ENCODE measurements at regions not wholly inside any gene's neighbourhood (a gene's known extent, or its start where the extent isn't known, plus 50 kb on each side); places are given as distances from the start of the nearest gene placed in this dataset.

DNA sequence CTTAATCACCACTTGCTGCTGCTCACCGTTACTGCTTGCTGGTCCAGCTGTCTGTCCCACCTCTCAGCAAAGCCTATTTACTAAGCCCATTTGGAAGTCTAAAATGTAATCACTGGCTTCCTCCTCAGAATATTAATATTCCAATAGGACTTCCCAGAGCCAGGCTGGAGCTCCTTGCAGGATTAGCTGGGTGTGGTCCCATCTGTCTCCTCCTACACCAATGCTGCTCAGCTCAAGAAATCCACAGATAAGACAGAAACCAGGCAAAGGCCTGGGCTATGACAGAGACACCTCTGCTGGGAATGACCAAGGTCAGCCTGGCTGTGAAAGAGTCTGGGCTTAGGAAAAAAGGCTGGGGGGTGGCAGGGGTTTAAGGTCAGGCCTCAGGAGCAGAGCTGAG, 317.8 kb downstream of the BUD13 start:
- H3K36me3 ChIP-seq (ENCODE audit: control insufficient read depth in 1 of 2, insufficient read depth in 2 of 2, low read length in 2 of 2): no peaks in the 10 kb centered on the region
- no peaks in the 10 kb centered on the region for H3K79me2 ChIP-seq (ENCODE audit: control insufficient read depth, insufficient read depth, low read length, poor library complexity)
- no peak overlapping the region for H3K4me2 ChIP-seq (ENCODE audit: low read length)
- H2BK5ac ChIP-seq (ENCODE audit: low read depth, low read length, poor library complexity): no peak overlapping the region
- H2AFZ ChIP-seq (ENCODE audit: insufficient read depth, low read length, poor library complexity): no peak overlapping the region
- H3K27ac ChIP-seq (ENCODE audit: low read depth, low read length): no peak overlapping the region
- no peak overlapping the region for H2AK5ac ChIP-seq (ENCODE audit: low read length)
- H3K9me3 ChIP-seq (ENCODE audit: insufficient read depth, low read depth, low read length): no peaks in the 10 kb centered on the region
- H3K4ac ChIP-seq (ENCODE audit: low read depth, low read length): no peak overlapping the region
- H3K27me3 ChIP-seq (ENCODE audit: insufficient read depth, low read length): no peaks in the 10 kb centered on the region
- no peak overlapping the region for H3K14ac ChIP-seq (ENCODE audit: low read length)
- H4K12ac ChIP-seq (ENCODE audit: low read depth, low read length): no peak overlapping the region
- peaks cover 0 to 4% of the 10 kb centered on the region in 2 experiments for H3K4me1 ChIP-seq (ENCODE audit: control insufficient read depth in 1 of 2, insufficient read depth in 2 of 2, low read length in 2 of 2)
- no peaks in the 10 kb centered on the region for H3K79me1 ChIP-seq (ENCODE audit: low read length)
- H4K8ac ChIP-seq (ENCODE audit: low read depth, low read length): no peak overlapping the region
- no peak overlapping the region for H3K23ac ChIP-seq (ENCODE audit: low read length)
- H2BK120ac ChIP-seq (ENCODE audit: insufficient read depth, low read length, poor library complexity): no peak overlapping the region
- no CpG with 5 or more reads among the region's 1 CpG for WGBS (ENCODE audit: extremely low coverage, insufficient coverage, insufficient read length)
- DNase-seq: no peak
- H4K91ac ChIP-seq (ENCODE audit: low read depth, low read length): no peak overlapping the region
- no peak overlapping the region for H3K18ac ChIP-seq (ENCODE audit: low read length)
- no peak overlapping the region for H3K4me3 ChIP-seq (ENCODE audit: low read depth, low read length)
- no peak overlapping the region for H2BK12ac ChIP-seq (ENCODE audit: low read length)
- H3K9ac ChIP-seq (ENCODE audit: low read length): no peak overlapping the region

DNA sequence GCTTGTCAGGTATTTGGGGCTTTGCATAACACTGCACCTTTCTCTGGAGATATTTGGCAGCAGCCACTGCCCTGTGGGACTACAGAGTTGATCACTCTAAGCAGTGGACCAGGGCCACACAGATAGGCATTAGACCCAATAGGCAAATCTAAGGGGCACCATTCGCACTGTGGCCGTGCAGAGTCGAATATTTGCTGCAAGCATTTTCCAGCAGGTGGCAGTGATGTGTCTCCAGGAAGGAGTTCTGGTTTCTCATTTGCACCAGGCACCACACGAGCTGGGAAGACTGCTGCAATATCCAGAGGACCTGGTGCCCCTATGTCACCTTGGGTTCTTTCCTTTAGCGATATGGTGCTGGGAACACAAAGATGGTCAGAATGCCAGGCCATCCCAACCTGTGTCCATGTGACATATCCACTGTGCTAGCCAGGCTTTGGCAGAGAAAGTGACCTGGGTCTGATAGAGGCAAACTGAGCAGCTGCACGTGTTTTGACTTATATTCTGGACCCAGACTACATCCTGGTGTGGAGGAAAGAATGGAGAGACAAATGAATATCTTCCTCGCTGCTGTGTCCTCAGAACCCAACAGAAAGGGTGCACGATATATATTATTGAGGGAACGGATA, 318.7 kb downstream of the BUD13 start:
- Histone ChIP-seq H3K9me3 (ENCODE audit: insufficient read depth, low read depth, low read length) (no peaks in the 10 kb centered on the region), H3K4ac (ENCODE audit: low read depth, low read length) (no peak overlapping the region)

DNA sequence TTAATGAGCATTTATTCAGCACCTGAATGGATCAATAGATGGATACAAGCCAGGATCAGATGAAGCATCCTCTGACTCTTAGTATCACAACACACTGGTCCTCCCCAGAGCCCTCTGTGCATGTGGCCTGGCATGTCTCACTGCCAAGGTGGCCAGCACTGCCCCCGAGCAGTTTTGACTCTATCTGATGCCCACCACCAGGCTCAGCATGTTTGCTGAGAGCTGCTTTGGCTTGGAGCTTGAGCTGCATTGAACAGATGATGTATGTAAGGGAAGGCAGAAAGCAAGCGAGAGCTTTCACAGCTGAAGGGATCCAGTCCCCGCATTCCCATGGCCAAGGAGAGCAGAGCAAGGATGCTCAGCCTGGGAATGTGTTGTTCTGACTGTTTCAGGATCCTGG, 320.3 kb downstream of the BUD13 start:
- Histone ChIP-seq H3K79me2 (ENCODE audit: control insufficient read depth, insufficient read depth, low read length, poor library complexity) (no peaks in the 10 kb centered on the region), H3K14ac (ENCODE audit: low read length) (no peak overlapping the region), H4K12ac (ENCODE audit: low read depth, low read length) (no peak overlapping the region), H3K23ac (ENCODE audit: low read length) (no peak overlapping the region), H3K27me3 (ENCODE audit: insufficient read depth, low read length) (no peaks in the 10 kb centered on the region), H2BK5ac (ENCODE audit: low read depth, low read length, poor library complexity) (no peak overlapping the region), H3K4me2 (ENCODE audit: low read length) (no peak overlapping the region), H3K27ac (ENCODE audit: low read depth, low read length) (no peak overlapping the region), H2BK120ac (ENCODE audit: insufficient read depth, low read length, poor library complexity) (no peak overlapping the region), H2AK5ac (ENCODE audit: low read length) (no peak overlapping the region), H3K36me3 (ENCODE audit: control insufficient read depth in 1 of 2, insufficient read depth in 2 of 2, low read length in 2 of 2) (no peaks in the 10 kb centered on the region), H3K9me3 (ENCODE audit: insufficient read depth, low read depth, low read length) (no peaks in the 10 kb centered on the region), H3K18ac (ENCODE audit: low read length) (no peak overlapping the region), H3K79me1 (ENCODE audit: low read length) (no peaks in the 10 kb centered on the region), H3K4ac (ENCODE audit: low read depth, low read length) (no peak overlapping the region), H2BK12ac (ENCODE audit: low read length) (no peak overlapping the region), H4K91ac (ENCODE audit: low read depth, low read length) (no peak overlapping the region), H2AFZ (ENCODE audit: insufficient read depth, low read length, poor library complexity) (no peak overlapping the region), H3K9ac (ENCODE audit: low read length) (no peak overlapping the region), H4K8ac (ENCODE audit: low read depth, low read length) (no peak overlapping the region), H3K4me1 (ENCODE audit: control insufficient read depth in 1 of 2, insufficient read depth in 2 of 2, low read length in 2 of 2) (no peaks in the 10 kb centered on the region), H3K4me3 (ENCODE audit: low read depth, low read length) (no peak overlapping the region)
- DNase-seq: no peak
- no CpG with 5 or more reads among the region's 3 CpGs for WGBS (ENCODE audit: extremely low coverage, insufficient coverage, insufficient read length)

More for the DNA sequence above, 318.7 kb downstream of the BUD13 start:
- H3K9ac ChIP-seq (ENCODE audit: low read length): no peak overlapping the region
- no peak overlapping the region for H4K12ac ChIP-seq (ENCODE audit: low read depth, low read length)
- H3K27me3 ChIP-seq (ENCODE audit: insufficient read depth, low read length): no peaks in the 10 kb centered on the region
- no peaks in the 10 kb centered on the region for H3K36me3 ChIP-seq (ENCODE audit: control insufficient read depth in 1 of 2, insufficient read depth in 2 of 2, low read length in 2 of 2)
- DNase-seq: peak; percentile 35 to 73
- no peak overlapping the region for H3K27ac ChIP-seq (ENCODE audit: low read depth, low read length)
- H4K8ac ChIP-seq (ENCODE audit: low read depth, low read length): no peak overlapping the region
- no peak overlapping the region for H3K4me3 ChIP-seq (ENCODE audit: low read depth, low read length)
- no peak overlapping the region for H2BK12ac ChIP-seq (ENCODE audit: low read length)
- H2BK120ac ChIP-seq (ENCODE audit: insufficient read depth, low read length, poor library complexity): no peak overlapping the region
- no peak overlapping the region for H2BK5ac ChIP-seq (ENCODE audit: low read depth, low read length, poor library complexity)
- H2AK5ac ChIP-seq (ENCODE audit: low read length): no peak overlapping the region
- H3K79me1 ChIP-seq (ENCODE audit: low read length): no peaks in the 10 kb centered on the region
- no peaks in the 10 kb centered on the region for H3K79me2 ChIP-seq (ENCODE audit: control insufficient read depth, insufficient read depth, low read length, poor library complexity)
- no peak overlapping the region for H4K91ac ChIP-seq (ENCODE audit: low read depth, low read length)
- no CpG with 5 or more reads among the region's 9 CpGs for WGBS (ENCODE audit: extremely low coverage, insufficient coverage, insufficient read length)
- H3K4me1 ChIP-seq (ENCODE audit: control insufficient read depth in 1 of 2, insufficient read depth in 2 of 2, low read length in 2 of 2): peaks cover 0 to 4% of the 10 kb centered on the region in 2 experiments
- no peak overlapping the region for H3K4me2 ChIP-seq (ENCODE audit: low read length)
- no peak overlapping the region for H3K14ac ChIP-seq (ENCODE audit: low read length)
- no peak overlapping the region for H3K18ac ChIP-seq (ENCODE audit: low read length)
- no peak overlapping the region for H2AFZ ChIP-seq (ENCODE audit: insufficient read depth, low read length, poor library complexity)
- no peak overlapping the region for H3K23ac ChIP-seq (ENCODE audit: low read length)

DNA sequence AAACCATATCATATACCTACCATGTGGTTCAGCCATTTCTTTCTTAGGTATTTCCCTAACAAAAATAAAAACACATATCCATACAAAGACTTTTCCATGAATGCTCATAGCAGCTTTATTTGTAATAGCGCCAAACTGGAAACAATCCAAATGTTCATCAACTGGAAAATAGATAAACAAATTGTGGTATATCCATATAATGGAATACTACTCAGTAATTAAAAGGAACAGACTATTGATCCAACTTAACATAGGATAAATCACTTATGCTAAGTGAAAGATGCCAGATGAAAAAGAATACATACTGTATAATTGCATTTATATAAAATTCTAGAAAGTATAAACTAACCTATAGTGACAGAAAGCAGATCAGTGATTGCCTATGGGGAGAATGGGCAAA, 323.3 kb downstream of the BUD13 start:
- H2BK120ac ChIP-seq (ENCODE audit: insufficient read depth, low read length, poor library complexity): no peak overlapping the region

More for the DNA sequence above, 323.3 kb downstream of the BUD13 start:
- no peak overlapping the region for H3K27ac ChIP-seq (ENCODE audit: low read depth, low read length)
- no peak overlapping the region for H4K8ac ChIP-seq (ENCODE audit: low read depth, low read length)
- no peaks in the 10 kb centered on the region for H3K27me3 ChIP-seq (ENCODE audit: insufficient read depth, low read length)
- no peaks in the 10 kb centered on the region for H3K79me1 ChIP-seq (ENCODE audit: low read length)
- no peaks in the 10 kb centered on the region for H3K36me3 ChIP-seq (ENCODE audit: control insufficient read depth in 1 of 2, insufficient read depth in 2 of 2, low read length in 2 of 2)
- no peak overlapping the region for H4K12ac ChIP-seq (ENCODE audit: low read depth, low read length)
- no peak overlapping the region for H2AK5ac ChIP-seq (ENCODE audit: low read length)
- no peak overlapping the region for H3K4me3 ChIP-seq (ENCODE audit: low read depth, low read length)
- no CpG with 5 or more reads among the region's 1 CpG for WGBS (ENCODE audit: extremely low coverage, insufficient coverage, insufficient read length)
- H2BK12ac ChIP-seq (ENCODE audit: low read length): no peak overlapping the region
- H3K14ac ChIP-seq (ENCODE audit: low read length): no peak overlapping the region
- no peaks in the 10 kb centered on the region for H3K79me2 ChIP-seq (ENCODE audit: control insufficient read depth, insufficient read depth, low read length, poor library complexity)
- H3K18ac ChIP-seq (ENCODE audit: low read length): no peak overlapping the region
- no peaks in the 10 kb centered on the region for H3K9me3 ChIP-seq (ENCODE audit: insufficient read depth, low read depth, low read length)
- no peak overlapping the region for H3K4ac ChIP-seq (ENCODE audit: low read depth, low read length)
- H3K4me1 ChIP-seq (ENCODE audit: control insufficient read depth in 1 of 2, insufficient read depth in 2 of 2, low read length in 2 of 2): no peaks in the 10 kb centered on the region
- H2AFZ ChIP-seq (ENCODE audit: insufficient read depth, low read length, poor library complexity): no peak overlapping the region
- no peak overlapping the region for H3K23ac ChIP-seq (ENCODE audit: low read length)
- no peak overlapping the region for H4K91ac ChIP-seq (ENCODE audit: low read depth, low read length)
- no peak for DNase-seq
- H3K4me2 ChIP-seq (ENCODE audit: low read length): no peak overlapping the region
- no peak overlapping the region for H3K9ac ChIP-seq (ENCODE audit: low read length)
- H2BK5ac ChIP-seq (ENCODE audit: low read depth, low read length, poor library complexity): no peak overlapping the region

Measured in trophoblast cell (in vitro differentiated cells and primary cell).